OCI-M2 (cell line): ENCODE measurements at regions not wholly inside any gene's neighbourhood (a gene's known extent, or its start where the extent isn't known, plus 50 kb on each side); places are given as distances from the start of the nearest gene placed in this dataset.

ENCODE experiments used
- DNase-seq: peaks from one replicate; lab custom pipeline; 2025; ENCODE audit not compliant: unreplicated experiment; lab: John Stamatoyannopoulos, UW

- DNase-seq: peak; percentile 31
Measured at GRCh38 chr4:179867300-179867878, 2375.8 kb upstream of the TENM3 start.

DNA sequence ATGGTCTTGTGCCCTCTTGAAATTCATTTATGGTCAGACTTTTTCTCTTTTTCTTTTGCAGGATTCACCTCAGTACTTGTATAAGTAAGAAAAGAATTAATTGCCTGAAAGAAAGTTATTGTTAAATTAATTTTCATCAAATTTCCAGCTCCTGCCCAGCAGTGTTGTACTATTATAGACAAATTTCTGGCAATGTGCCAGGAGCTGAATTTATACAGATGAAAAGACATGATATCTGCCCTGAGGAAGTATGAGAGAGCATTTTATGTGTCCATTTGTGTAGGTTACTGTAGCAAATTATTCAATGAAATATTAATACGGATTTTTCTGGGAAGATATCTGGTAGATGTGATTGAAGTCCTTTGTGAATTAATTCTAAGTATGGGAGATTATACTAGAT lies 2371.5 kb upstream of the TENM3 start:
- DNase-seq: no peak

DNA sequence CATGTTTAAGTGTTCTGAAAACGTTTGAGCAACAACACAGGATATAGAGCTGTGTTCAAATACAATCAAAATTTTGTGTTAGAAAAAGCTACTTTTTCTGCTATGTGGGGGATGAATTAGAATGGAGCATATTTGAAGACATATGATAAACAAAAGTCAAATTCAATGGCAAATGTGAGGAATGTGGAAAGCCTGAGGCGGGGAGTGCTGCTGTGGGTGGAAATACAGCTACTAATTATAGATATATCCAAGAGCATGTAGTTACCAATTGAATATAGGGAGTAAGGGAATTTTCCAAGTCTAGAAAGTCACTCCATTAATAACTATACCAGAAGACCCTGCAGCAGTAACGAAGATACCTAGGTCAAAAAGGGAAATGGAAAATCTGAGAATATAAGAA lies 2370.4 kb upstream of the TENM3 start:
- no peak for DNase-seq

GRCh38 chr4:179880756-179881155 lies 2362.4 kb upstream of the TENM3 start:
- no peak for DNase-seq

DNA sequence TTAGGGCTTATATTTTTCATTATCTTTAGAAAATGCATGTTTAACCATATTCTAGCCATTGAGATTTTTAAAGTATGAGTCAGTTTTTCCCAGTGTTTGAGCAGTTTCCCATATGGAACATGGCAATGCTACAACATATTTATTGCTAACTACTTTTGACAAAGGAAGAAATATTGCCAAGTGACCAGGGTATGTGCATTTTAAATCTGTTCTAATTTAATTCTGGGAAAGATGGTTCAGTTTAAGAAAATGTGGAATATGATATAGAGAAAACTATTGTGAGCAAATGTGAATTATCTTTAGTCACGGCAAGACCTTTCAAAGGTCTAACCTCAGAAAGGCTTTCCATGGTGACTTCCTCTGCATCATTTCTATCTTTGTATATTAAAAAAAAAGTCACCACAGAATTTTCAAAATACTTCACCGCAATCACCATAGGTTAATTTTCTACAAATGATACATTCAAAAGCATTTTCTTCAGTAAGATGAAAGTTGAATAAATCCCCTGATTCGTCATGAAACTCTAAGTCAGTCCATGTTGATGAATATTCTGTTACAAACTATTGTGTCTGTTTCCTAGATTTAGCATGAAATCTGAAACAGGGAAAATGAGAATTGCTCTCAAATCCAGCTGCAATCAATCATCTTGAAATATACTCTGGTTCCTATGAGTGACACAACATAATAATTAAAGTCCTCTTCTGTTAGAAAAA lies 2349.0 kb upstream of the TENM3 start:
- DNase-seq: no peak

DNA sequence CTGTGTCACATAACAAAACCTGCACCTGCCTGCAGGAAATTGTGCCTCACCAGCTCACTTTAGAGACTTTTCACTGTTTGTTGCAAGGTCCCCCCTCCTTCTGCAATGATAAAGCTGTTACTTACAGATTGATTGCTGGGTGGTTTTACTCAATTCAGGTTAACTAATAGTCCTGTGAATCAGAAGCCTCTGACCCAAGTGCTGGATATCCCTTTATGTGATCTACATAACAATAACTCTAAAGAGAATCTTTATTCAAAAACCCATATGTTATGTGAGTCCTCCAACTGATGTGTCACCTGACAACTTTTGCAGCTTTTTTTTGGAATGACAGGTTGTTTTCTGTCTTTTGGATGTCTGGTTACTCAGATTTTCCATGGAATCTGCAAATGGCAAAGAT lies 2323.6 kb upstream of the TENM3 start:
- no peak for DNase-seq

GRCh38 chr4:179927473-179927872 lies 2315.7 kb upstream of the TENM3 start:
- DNase-seq: no peak

GRCh38 chr4:179941911-179942310 lies 2301.3 kb upstream of the TENM3 start:
- no peak for DNase-seq

DNA sequence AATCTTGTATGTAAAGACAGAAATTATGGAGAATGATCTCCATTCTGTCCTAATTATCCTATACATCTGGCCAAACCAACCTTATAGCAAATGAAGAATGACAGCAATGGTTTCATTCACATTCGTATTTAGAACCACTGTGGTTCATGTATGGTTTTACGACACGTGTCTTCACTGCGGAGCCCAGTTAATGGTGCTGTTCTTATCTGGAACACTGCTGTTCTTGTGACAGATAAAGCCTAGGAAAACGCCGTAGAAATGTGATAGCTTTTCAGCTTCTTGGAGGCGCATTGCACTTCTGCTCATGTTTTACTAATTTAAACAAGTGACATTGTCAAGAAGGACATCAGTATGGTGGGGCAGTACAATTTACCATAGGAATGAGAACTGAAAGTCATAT lies 2266.4 kb upstream of the TENM3 start:
- no peak for DNase-seq

- no peak for DNase-seq
Measured at GRCh38 chr4:179977378-179977777, 2265.8 kb upstream of the TENM3 start.

DNA sequence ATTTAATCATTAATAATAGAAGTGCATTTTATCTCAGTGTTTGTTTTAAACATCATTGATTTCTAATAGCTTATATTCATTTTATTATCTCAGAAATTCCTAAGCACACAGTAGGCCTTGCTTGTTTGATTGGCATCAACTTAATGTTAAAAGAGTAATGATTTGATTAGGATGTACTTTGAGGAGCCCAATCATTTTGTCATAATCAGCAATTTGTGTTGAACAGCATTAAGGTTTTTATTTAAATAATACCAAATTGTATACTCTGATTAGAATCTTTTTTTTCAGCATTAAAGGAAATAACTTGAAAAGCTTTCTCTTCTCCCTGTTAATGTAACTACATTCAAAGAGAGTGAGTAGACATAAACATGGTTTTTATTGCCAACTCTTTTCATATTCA lies 2262.0 kb upstream of the TENM3 start:
- DNase-seq: no peak

DNA sequence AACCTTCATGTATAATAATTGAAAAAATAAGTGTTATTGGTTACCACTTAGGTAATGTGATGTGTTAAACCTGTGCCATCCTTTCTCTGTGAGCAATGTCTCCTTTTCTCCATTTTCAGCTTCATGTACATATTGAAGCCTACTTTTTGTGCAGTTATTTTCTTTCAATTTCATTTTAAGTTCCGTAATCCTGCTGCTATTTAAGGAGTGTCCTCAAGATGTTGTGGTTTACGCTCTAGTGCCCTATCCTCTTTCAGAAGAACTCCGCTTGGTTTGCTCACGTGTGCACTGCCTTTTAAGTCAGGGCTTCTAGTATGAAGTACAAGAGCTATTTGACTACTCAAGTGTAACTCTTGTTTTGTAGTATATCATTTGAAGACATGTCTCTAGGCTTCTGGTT lies 2253.2 kb upstream of the TENM3 start:
- no peak for DNase-seq

DNA sequence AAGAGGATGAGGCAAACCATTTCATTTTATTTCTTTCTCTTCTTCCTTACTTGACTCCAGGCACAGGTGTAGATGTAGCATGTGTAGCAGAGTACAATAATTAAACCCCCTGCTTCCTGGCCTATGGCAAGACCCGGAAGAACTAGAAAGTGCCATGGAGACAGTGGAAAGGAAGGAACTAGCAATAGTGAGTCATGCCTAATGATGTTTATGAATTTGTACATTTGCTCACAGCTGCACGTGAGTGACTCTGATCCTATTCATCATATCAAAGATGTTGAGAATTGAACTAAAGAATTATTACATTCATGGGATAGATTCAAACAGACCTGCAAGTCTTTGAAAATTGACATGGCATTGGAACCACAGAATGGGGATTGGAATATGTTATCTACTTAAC lies 2233.9 kb upstream of the TENM3 start:
- DNase-seq: no peak

DNA sequence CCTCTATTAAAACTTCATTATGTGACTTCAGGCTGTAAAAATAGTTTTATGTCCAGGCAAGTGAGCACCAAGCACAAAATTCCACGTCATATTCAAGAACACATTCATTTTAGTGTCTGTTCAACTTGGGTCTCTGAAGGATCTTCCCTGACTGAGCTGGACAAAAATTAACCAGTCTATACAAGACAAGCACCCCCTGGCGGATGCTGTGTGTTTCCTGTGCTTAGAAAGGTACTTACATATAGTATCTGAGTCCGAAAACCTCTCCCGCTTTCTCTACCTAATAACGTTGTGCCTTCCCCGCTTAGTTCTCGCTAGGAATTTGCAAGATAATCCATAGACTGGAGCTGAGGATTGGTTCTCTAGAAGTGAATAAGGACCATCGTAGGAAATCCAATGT lies 2214.5 kb upstream of the TENM3 start:
- DNase-seq: no peak

DNA sequence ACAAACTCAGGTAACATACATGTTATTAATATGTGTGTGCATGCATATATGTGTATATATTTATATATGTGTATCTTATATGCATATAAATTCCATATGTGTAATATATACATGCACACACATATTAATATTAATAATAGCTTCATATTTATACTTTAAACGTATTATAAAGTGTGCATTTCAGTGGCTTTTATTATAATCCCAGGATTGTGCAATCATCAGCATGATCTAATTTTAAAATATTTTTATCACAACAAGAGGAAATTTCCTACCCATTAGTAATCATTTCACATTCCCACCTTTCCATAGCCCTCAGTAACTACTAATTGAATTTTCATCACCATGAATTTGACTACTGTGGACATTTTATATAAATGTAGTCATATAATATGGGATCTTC lies 2211.9 kb upstream of the TENM3 start:
- no peak for DNase-seq

DNA sequence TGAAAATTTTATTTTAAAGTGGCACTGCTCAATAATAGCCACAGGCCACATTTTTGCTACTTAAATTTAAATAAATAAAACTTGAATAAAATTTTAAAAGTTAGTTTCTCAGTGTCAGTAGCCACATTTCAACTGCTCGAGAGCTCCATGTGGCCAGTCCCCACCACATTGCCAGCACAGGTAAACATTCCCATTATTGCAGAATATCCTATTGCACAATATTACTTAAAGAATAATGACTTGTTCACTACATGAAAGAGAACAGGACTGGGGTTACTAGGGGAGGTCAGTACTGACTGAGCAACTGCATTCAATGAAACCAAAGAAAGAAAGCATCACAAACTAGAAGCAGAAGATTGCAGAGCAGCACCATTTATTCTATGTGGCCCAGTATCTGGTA lies 2201.6 kb upstream of the TENM3 start:
- no peak for DNase-seq

DNA sequence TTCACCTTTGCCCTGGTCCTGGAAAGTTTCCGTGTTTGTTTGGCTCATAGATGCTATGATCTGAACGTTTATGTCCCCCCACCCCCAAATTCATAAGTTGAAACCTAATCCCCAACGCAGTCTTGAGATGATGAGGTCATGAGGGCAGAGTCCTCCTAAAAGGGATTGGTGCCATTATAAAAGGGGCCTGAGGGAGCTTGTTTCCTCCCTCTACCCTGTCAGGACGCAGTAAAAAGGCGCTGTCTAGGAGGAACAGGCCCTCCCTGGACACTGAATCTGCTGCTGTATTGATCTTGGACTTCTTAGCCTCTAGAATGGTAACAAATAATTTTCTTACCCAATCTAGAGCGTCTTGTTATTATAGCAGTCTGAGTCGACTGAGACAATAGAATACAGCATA lies 2190.6 kb upstream of the TENM3 start:
- no peak for DNase-seq

DNA sequence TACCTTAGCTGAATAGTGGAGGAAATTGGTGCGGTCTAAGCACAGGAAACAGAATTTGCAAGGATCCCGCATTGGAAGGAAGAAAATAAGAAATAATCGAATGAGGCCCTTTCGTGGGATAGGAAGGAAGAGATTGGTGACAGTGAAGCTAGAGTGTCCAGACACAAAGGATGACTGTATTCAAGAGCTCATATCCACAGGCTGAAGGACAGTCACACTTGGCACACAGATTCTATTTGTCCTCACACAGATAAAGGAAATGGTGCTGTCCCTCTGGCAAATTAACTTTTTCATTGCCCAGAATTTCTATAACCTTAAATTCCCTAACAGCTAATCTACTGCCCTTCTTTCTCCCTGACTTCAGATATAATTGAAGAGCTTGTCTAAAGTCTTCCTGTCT lies 2188.9 kb upstream of the TENM3 start:
- no peak for DNase-seq

- peak; percentile 6 for DNase-seq
Measured at GRCh38 chr4:180057299-180057721, 2185.9 kb upstream of the TENM3 start.

DNA sequence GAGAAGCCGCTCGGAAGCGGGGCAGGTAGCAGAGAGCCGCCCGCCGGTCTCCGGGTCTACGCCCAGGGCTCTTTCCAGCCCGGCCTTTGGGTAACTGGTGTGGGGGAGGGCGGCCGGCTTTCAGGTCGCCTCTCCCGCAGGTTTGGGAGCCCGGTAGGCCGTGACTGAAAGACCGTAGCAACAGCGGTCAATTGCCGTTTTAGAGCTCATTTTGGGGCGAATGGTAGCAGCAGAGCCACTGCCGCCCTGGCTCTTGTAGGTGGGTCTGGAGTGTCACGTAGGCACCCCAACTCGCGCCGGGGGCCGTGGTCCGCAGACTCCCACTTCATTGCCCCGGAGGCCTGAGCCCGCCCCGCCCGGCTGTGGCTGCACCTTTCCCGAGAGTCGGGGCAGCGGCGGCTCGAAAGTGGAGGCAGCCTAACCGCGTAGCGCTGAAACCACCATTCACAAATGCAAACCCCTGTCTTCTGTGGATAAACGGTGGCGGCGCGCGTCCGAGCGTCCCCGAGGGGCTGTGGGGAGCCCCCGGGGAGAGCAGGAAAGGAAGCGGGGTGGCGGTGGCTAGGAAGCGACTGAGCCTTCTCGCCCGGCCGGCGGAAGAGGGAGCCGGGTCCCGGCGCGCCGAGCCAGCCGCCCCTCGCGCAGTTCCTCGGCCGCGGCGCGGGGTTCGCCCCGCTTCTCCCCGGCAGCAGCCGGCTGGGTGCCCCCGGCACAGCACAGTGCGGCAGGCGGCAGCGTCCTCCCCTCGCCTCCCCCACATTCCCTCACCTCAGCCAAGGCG lies 2185.1 kb upstream of the TENM3 start:
- no peak for DNase-seq

DNA sequence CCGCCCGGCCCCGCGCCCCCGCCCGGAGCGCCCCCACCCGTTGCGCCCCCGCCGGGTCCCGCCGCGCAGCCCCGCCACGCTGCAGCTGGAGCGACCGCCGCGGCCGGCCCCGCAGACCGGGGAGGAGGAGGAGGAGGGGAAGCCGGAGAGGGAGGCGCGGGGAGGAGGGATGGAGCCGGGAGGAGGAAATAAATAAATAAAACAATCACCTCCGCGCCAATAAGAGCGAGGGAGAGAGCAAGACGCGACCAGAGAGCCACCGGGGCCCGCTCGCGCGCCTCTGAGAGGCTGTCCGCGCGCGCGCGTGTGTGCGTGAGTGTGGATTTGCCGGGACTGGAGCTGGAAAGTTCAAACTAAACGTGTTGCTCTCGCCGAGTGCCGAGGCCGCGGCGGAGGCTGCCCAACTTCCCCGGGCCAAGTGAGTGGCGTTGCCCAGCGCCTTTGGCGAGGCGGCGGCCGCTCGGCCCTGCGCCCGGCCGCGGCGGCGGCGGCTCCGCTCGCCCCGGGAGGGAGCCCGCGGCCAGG lies 2184.4 kb upstream of the TENM3 start:
- no peak for DNase-seq

DNA sequence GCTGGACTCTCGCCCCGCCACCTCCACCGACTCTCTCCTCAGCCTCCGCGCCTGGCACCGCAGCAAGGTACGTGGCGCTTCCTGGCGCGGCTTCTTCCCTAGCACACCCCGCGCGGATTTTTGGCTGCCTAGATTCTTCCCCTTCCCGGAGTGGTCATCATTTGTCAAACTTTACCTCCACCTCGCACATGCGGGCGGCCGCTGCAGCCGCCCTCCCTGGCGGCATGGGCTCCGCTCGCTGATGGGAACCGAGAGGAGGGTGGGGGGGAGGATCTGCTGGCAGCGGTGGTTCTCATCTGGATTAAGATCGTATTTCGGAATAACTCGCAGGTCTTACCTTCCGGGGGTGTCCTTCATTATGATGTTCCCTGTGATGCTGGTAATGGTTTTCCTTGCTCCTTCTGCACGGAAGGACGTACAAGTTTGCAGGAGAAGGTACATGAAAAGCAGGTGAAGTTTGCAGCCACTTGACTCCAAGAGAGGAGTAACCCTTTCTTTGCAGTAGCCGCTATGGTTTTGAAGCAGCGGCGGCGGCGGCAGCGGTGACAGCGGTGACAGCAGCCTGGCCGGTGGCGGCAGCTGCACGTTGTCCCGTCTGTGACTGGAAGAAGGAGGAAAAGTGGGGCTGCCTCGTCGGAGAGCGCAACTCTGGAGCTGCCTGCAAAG lies 2183.9 kb upstream of the TENM3 start:
- DNase-seq: no peak
